H1 (cell line): ENCODE measurements at regions not wholly inside any gene's neighbourhood (a gene's known extent, or its start where the extent isn't known, plus 50 kb on each side); places are given as distances from the start of the nearest gene placed in this dataset.

Experiments used
- CREB1 ChIP-seq: IDR thresholded peaks from 2 replicates; pipeline ENCODE4 v1.6.1; 2012; ENCODE audit warnings: inconsistent platforms
- EP300 ChIP-seq, 2 experiments: IDR thresholded peaks; 1 replicate in 1 of 2; 2 replicates in 1 of 2; pipeline ENCODE4 v1.6.1; 2011 to 2012; ENCODE audit warnings: low read depth in 2 of 2, low read length in 2 of 2, mild to moderate bottlenecking in 2 of 2, borderline replicate concordance in 1 of 2, inconsistent platforms in 1 of 2, moderate library complexity in 1 of 2
- EZH2 ChIP-seq: fragments of 200-600 bp; sonication (generic); IDR thresholded peaks from 2 replicates; pipeline ENCODE4 v1.7.1; 2012; ENCODE audit warnings: low read depth, mild to moderate bottlenecking, moderate library complexity, low read length, inconsistent platforms; ENCODE audit not compliant: severe bottlenecking
- POLR2A ChIP-seq, 2 experiments: IDR thresholded peaks; 1 replicate in 1 of 2; 2 replicates in 1 of 2; pipeline ENCODE4 v1.6.1; 2011; ENCODE audit warnings: low read depth in 2 of 2, low read length in 2 of 2, mild to moderate bottlenecking in 2 of 2; ENCODE audit errors: control extremely low read depth in 1 of 2
- POLR2AphosphoS5 ChIP-seq: IDR thresholded peaks from 2 replicates; pipeline ENCODE4 v1.6.1; 2011; ENCODE audit warnings: low read depth, low read length
- SP1 ChIP-seq: IDR thresholded peaks from 2 replicates; pipeline ENCODE4 v1.6.1; 2011; ENCODE audit warnings: low read depth, low read length
- ZNF274 ChIP-seq: IDR thresholded peaks from 2 replicates; pipeline ENCODE4 v1.7.0; 2012; ENCODE audit warnings: low read length, borderline replicate concordance; ENCODE audit errors: extremely low read depth
- TF ChIP-seq, protein P1 (sequence below), 3 experiments: IDR thresholded peaks; 1 replicate in 2 of 3; 2 replicates in 1 of 3; pipeline versions ENCODE4 v1.5.1 to v1.6.1; 2011; ENCODE audit warnings: low read length in 3 of 3, mild to moderate bottlenecking in 3 of 3, inconsistent platforms in 2 of 3, low read depth in 1 of 3, moderate library complexity in 1 of 3; ENCODE audit not compliant: insufficient read depth in 1 of 3; ENCODE audit errors: control extremely low read depth in 1 of 3
- TF ChIP-seq, protein P2 (sequence below): fragments of 300-600 bp; sonication (generic); IDR thresholded peaks from 2 replicates; pipeline ENCODE4 v1.7.1; 2012; ENCODE audit warnings: low read length, moderate library complexity, mild to moderate bottlenecking, inconsistent platforms; ENCODE audit not compliant: insufficient replicate concordance
- TF ChIP-seq, protein P3 (sequence below): IDR thresholded peaks from 2 replicates; pipeline ENCODE4 v1.6.1; 2012; ENCODE audit warnings: inconsistent platforms

DNA sequence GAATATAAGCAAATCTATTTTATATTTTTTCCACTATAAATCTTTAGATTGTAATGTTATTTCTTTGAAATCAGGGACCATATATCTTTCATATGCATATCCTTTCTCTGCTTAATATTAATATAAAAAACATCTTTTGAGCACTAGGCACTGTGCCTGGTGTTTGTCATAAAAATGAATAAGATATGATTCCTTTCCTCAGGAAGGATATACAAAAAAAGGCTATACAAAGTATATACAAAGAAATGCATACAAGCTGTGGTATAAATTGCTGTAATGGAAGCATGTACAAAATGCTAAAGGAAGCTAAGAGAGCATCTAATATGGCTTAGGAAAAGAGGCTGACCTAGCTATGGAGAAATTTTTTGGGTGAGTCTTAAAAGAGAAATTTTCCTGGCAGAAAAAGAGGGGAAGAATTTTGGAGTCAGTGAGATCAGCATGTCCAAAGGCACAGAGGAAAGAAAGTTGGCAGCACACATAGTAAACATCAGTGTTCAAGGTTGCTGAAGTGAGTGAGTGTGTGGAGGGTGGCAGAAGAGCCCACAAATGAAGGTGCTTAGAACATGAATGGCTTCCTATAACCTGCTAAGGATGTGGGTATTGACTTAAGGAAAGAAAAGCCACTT, 500.0 kb downstream of the SPRY1 start:
- TF ChIP-seq, protein P1, sequence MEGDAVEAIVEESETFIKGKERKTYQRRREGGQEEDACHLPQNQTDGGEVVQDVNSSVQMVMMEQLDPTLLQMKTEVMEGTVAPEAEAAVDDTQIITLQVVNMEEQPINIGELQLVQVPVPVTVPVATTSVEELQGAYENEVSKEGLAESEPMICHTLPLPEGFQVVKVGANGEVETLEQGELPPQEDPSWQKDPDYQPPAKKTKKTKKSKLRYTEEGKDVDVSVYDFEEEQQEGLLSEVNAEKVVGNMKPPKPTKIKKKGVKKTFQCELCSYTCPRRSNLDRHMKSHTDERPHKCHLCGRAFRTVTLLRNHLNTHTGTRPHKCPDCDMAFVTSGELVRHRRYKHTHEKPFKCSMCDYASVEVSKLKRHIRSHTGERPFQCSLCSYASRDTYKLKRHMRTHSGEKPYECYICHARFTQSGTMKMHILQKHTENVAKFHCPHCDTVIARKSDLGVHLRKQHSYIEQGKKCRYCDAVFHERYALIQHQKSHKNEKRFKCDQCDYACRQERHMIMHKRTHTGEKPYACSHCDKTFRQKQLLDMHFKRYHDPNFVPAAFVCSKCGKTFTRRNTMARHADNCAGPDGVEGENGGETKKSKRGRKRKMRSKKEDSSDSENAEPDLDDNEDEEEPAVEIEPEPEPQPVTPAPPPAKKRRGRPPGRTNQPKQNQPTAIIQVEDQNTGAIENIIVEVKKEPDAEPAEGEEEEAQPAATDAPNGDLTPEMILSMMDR (IDR thresholded peaks at IDR 0.05; ENCODE audit: control extremely low read depth in 1 of 3, insufficient read depth in 1 of 3, low read depth in 1 of 3, low read length in 3 of 3): no peak
- TF ChIP-seq POLR2AphosphoS5 (no peak), EZH2 (no peak), POLR2A (IDR thresholded peaks at IDR 0.05; ENCODE audit: control extremely low read depth in 1 of 2, low read depth in 2 of 2, low read length in 2 of 2) (no peak), EP300 (IDR thresholded peaks at IDR 0.05; ENCODE audit: borderline replicate concordance in 1 of 2, low read depth in 2 of 2, low read length in 2 of 2) (no peak), SP1 (no peak), ZNF274 (no peak), CREB1 (no peak)
- TF ChIP-seq, protein P2, sequence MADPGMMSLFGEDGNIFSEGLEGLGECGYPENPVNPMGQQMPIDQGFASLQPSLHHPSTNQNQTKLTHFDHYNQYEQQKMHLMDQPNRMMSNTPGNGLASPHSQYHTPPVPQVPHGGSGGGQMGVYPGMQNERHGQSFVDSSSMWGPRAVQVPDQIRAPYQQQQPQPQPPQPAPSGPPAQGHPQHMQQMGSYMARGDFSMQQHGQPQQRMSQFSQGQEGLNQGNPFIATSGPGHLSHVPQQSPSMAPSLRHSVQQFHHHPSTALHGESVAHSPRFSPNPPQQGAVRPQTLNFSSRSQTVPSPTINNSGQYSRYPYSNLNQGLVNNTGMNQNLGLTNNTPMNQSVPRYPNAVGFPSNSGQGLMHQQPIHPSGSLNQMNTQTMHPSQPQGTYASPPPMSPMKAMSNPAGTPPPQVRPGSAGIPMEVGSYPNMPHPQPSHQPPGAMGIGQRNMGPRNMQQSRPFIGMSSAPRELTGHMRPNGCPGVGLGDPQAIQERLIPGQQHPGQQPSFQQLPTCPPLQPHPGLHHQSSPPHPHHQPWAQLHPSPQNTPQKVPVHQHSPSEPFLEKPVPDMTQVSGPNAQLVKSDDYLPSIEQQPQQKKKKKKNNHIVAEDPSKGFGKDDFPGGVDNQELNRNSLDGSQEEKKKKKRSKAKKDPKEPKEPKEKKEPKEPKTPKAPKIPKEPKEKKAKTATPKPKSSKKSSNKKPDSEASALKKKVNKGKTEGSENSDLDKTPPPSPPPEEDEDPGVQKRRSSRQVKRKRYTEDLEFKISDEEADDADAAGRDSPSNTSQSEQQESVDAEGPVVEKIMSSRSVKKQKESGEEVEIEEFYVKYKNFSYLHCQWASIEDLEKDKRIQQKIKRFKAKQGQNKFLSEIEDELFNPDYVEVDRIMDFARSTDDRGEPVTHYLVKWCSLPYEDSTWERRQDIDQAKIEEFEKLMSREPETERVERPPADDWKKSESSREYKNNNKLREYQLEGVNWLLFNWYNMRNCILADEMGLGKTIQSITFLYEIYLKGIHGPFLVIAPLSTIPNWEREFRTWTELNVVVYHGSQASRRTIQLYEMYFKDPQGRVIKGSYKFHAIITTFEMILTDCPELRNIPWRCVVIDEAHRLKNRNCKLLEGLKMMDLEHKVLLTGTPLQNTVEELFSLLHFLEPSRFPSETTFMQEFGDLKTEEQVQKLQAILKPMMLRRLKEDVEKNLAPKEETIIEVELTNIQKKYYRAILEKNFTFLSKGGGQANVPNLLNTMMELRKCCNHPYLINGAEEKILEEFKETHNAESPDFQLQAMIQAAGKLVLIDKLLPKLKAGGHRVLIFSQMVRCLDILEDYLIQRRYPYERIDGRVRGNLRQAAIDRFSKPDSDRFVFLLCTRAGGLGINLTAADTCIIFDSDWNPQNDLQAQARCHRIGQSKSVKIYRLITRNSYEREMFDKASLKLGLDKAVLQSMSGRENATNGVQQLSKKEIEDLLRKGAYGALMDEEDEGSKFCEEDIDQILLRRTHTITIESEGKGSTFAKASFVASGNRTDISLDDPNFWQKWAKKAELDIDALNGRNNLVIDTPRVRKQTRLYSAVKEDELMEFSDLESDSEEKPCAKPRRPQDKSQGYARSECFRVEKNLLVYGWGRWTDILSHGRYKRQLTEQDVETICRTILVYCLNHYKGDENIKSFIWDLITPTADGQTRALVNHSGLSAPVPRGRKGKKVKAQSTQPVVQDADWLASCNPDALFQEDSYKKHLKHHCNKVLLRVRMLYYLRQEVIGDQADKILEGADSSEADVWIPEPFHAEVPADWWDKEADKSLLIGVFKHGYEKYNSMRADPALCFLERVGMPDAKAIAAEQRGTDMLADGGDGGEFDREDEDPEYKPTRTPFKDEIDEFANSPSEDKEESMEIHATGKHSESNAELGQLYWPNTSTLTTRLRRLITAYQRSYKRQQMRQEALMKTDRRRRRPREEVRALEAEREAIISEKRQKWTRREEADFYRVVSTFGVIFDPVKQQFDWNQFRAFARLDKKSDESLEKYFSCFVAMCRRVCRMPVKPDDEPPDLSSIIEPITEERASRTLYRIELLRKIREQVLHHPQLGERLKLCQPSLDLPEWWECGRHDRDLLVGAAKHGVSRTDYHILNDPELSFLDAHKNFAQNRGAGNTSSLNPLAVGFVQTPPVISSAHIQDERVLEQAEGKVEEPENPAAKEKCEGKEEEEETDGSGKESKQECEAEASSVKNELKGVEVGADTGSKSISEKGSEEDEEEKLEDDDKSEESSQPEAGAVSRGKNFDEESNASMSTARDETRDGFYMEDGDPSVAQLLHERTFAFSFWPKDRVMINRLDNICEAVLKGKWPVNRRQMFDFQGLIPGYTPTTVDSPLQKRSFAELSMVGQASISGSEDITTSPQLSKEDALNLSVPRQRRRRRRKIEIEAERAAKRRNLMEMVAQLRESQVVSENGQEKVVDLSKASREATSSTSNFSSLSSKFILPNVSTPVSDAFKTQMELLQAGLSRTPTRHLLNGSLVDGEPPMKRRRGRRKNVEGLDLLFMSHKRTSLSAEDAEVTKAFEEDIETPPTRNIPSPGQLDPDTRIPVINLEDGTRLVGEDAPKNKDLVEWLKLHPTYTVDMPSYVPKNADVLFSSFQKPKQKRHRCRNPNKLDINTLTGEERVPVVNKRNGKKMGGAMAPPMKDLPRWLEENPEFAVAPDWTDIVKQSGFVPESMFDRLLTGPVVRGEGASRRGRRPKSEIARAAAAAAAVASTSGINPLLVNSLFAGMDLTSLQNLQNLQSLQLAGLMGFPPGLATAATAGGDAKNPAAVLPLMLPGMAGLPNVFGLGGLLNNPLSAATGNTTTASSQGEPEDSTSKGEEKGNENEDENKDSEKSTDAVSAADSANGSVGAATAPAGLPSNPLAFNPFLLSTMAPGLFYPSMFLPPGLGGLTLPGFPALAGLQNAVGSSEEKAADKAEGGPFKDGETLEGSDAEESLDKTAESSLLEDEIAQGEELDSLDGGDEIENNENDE: no peak
- TF ChIP-seq, protein P3, sequence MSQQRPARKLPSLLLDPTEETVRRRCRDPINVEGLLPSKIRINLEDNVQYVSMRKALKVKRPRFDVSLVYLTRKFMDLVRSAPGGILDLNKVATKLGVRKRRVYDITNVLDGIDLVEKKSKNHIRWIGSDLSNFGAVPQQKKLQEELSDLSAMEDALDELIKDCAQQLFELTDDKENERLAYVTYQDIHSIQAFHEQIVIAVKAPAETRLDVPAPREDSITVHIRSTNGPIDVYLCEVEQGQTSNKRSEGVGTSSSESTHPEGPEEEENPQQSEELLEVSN: no peak
